ENCODE measurements at regions not wholly inside any gene's neighbourhood (a gene's known extent, or its start where the extent isn't known, plus 50 kb on each side); places are given as distances from the start of the nearest gene placed in this dataset.
"Not testable (repeated sequence)": the region's sequence is repeated elsewhere in the genome, so short reads cannot be mapped to it uniquely, and the experiment has no call there.

DNA sequence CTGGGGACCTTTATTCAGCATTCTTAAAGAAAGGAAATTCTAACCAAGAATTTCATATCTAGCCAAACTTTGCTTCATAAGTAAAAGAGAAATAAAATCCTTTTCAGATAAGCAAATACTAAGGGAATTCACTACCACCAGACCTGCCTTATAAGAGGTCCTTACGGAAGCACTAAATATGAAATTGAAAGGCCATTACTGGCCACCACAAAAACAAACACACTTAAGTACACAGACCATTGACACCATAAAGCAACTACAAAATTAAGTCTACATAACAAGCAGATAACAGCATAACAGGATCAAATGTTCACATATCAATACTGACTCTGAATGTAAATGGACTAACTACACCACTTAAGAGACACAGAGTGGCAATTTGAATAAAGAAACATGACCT is 361.4 kb upstream of the POU5F2 start:
- Histone ChIP-seq H3K4me3 (ENCODE audit: insufficient read depth, low read depth, low read length) (no peak overlapping the region), H3K27me3 (ENCODE audit: control insufficient read depth, insufficient read depth, low read length, poor library complexity, severe bottlenecking) (no peaks in the 10 kb centered on the region), H3K4me1 (ENCODE audit: control insufficient read depth, insufficient read depth, low read length) (no peaks in the 10 kb centered on the region)

DNA sequence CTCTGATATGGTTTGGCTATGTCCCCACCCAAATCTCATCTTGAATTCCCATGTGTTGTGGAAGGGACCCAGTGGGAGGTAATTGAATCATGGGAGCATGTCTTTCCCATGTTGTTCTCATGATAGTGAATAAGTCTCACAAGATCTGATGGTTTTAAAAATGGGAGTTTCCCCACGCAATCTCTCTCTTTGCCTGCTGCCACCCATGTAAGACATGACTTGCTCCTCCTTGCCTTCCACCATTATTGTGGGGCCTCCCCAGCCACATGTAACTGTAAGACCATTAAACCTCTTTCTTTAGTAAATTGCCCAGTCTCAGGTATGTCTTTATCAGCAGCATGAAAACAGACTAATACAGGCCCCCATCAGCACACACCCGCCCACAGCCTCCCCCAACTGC is 356.0 kb upstream of the POU5F2 start:
- not testable (repeated sequence) for H3K4me1 ChIP-seq (ENCODE audit: control insufficient read depth, insufficient read depth, low read length); H3K27ac ChIP-seq (ENCODE audit: insufficient read depth, low read depth, low read length, poor library complexity, severe bottlenecking); H3K27me3 ChIP-seq (ENCODE audit: control insufficient read depth, insufficient read depth, low read length, poor library complexity, severe bottlenecking); H3K9me3 ChIP-seq (ENCODE audit: control insufficient read depth, low read length); H3K36me3 ChIP-seq (ENCODE audit: control insufficient read depth, insufficient read depth, low read length); H3K4me3 ChIP-seq (ENCODE audit: insufficient read depth, low read depth, low read length)
- 87 to 90% methylated on average over 2 of the region's 2 CpGs for WGBS, 2 experiments

More for the DNA sequence above, 361.4 kb upstream of the POU5F2 start:
- 85 to 89% methylated on average over 1 of the region's 1 CpG for WGBS, 2 experiments
- H3K36me3 ChIP-seq (ENCODE audit: control insufficient read depth, insufficient read depth, low read length): no peaks in the 10 kb centered on the region
- H3K9me3 ChIP-seq (ENCODE audit: control insufficient read depth, low read length): no peaks in the 10 kb centered on the region
- no peak overlapping the region for H3K27ac ChIP-seq (ENCODE audit: insufficient read depth, low read depth, low read length, poor library complexity, severe bottlenecking)

DNA sequence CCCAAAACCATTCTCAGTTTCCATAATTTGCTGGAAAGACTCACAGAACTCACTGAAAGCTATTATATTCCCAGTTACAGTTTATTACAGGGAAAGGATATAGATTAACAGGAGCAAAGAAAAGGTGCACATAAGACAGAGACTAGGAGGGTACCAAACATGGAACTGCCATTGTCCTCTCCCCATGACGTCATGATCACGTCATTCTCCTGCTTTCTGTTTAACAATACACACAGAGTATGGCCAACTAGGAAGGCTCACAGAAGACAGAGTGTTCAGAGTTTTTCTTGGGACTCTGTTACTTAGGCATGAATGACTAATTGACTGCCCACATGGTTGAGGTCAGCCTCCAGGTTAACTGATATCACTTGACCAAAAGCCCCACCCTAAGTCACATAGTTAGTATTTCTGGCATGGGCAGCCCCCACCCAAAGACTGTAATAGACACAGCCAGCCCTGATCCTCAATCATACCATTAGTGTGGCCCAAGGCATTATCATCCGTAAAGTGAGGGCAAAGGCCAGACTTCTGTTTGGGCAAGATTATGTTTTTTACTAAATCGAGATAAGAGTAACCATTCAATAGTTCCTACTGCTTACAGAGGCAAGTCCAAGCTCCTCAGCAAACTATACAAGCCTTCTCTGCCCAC is 353.5 kb upstream of the POU5F2 start:
- H3K27ac ChIP-seq (ENCODE audit: insufficient read depth, low read depth, low read length, poor library complexity, severe bottlenecking): no peak overlapping the region
- H3K27me3 ChIP-seq (ENCODE audit: control insufficient read depth, insufficient read depth, low read length, poor library complexity, severe bottlenecking): no peaks in the 10 kb centered on the region
- WGBS, 2 experiments: 95 to 96% methylated on average over 4 of the region's 4 CpGs
- H3K36me3 ChIP-seq (ENCODE audit: control insufficient read depth, insufficient read depth, low read length): no peaks in the 10 kb centered on the region
- H3K4me1 ChIP-seq (ENCODE audit: control insufficient read depth, insufficient read depth, low read length): no peaks in the 10 kb centered on the region
- no peak overlapping the region for H3K4me3 ChIP-seq (ENCODE audit: insufficient read depth, low read depth, low read length)
- H3K9me3 ChIP-seq (ENCODE audit: control insufficient read depth, low read length): no peaks in the 10 kb centered on the region

DNA sequence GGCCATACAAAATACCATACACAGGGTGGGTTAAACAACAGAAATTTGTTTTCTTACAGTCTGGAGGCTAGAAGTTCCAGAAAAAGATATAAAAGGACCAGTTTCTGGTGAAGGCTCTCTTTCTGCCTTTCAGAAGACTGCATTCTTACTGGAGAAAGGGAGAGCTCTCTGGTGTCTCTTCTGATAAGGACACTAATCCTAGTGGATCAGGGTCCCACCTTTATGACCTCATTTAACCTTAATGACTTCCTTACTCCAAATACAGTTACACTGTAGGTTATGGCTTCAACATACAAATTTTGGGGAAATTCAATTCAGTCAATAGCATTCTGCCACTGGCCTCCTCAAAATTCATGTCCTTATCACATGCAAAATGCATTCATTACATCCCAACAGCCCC is 351.9 kb upstream of the POU5F2 start:
- Histone ChIP-seq H3K4me1 (ENCODE audit: control insufficient read depth, insufficient read depth, low read length) (no peaks in the 10 kb centered on the region), H3K4me3 (ENCODE audit: insufficient read depth, low read depth, low read length) (no peak overlapping the region), H3K27me3 (ENCODE audit: control insufficient read depth, insufficient read depth, low read length, poor library complexity, severe bottlenecking) (no peaks in the 10 kb centered on the region), H3K36me3 (ENCODE audit: control insufficient read depth, insufficient read depth, low read length) (no peaks in the 10 kb centered on the region), H3K9me3 (ENCODE audit: control insufficient read depth, low read length) (no peaks in the 10 kb centered on the region), H3K27ac (ENCODE audit: insufficient read depth, low read depth, low read length, poor library complexity, severe bottlenecking) (no peak overlapping the region)

DNA sequence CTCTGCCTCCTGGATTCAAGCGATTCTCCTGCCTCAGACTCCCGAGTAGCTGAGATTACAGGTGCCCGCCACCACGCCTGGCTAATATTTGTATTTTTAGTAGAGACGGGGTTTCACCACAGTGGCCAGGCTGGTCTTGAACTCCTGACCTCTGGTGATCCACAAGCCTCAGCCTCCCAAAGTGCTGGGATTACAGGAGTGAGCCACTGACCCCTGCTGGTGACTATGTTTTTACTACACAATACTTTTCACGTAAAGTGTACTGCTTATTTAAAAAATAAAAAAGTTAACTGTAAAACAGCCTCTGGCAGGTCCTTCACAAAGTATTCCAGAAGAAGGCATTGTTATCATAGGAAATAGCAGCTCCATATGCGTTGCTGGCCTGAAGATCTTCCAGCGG is 345.2 kb upstream of the POU5F2 start:
- H3K27ac ChIP-seq (ENCODE audit: insufficient read depth, low read depth, low read length, poor library complexity, severe bottlenecking); H3K4me3 ChIP-seq (ENCODE audit: insufficient read depth, low read depth, low read length); H3K4me1 ChIP-seq (ENCODE audit: control insufficient read depth, insufficient read depth, low read length); H3K9me3 ChIP-seq (ENCODE audit: control insufficient read depth, low read length); H3K36me3 ChIP-seq (ENCODE audit: control insufficient read depth, insufficient read depth, low read length); H3K27me3 ChIP-seq (ENCODE audit: control insufficient read depth, insufficient read depth, low read length, poor library complexity, severe bottlenecking): not testable (repeated sequence)
- 90 to 92% methylated on average over 7 to 8 of the region's 8 CpGs for WGBS, 2 experiments

DNA sequence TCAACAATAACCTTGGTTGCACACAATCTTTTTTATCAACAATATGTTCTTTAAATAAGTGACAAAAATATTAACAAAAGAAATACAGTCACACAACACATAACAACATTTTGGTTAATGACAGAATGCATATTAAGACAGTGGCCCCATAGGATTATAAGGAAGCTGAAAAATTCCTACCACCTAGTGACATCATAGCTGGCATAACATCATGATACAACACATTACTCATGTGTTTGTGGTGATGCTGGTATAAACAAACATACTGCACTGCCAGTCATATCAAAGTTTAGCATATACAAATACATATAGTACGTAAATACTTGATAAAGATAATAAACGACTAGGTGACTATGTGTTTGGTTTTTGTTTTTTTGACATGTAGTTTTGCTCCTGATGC is 344.8 kb upstream of the POU5F2 start:
- 100% methylated on average over 2 of the region's 2 CpGs for WGBS, 2 experiments

DNA sequence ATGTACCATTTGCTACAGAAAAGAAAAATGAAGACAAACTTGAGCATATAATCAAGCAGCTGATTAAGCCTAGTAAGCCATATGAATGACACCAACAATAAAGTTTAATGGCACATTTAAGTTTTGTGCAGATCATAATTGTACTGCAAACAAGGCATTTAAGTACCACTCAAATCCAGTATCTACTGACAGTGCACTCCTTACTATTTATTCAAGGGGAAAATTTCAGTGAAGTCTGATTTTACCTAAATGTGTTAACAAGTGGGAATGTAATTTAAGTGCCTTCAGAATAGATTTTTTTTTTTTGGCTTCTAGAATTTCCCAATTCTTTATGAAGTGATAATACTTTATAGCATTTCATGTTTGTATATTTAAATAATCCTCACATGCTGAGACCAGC is 341.0 kb upstream of the POU5F2 start:
- Histone ChIP-seq H3K4me3 (ENCODE audit: insufficient read depth, low read depth, low read length) (no peak overlapping the region), H3K27me3 (ENCODE audit: control insufficient read depth, insufficient read depth, low read length, poor library complexity, severe bottlenecking) (no peaks in the 10 kb centered on the region), H3K4me1 (ENCODE audit: control insufficient read depth, insufficient read depth, low read length) (no peaks in the 10 kb centered on the region), H3K36me3 (ENCODE audit: control insufficient read depth, insufficient read depth, low read length) (no peaks in the 10 kb centered on the region), H3K27ac (ENCODE audit: insufficient read depth, low read depth, low read length, poor library complexity, severe bottlenecking) (no peak overlapping the region), H3K9me3 (ENCODE audit: control insufficient read depth, low read length) (no peaks in the 10 kb centered on the region)

More for the DNA sequence above, 344.8 kb upstream of the POU5F2 start:
- H3K4me1 ChIP-seq (ENCODE audit: control insufficient read depth, insufficient read depth, low read length): no peaks in the 10 kb centered on the region
- no peaks in the 10 kb centered on the region for H3K36me3 ChIP-seq (ENCODE audit: control insufficient read depth, insufficient read depth, low read length)
- no peak overlapping the region for H3K27ac ChIP-seq (ENCODE audit: insufficient read depth, low read depth, low read length, poor library complexity, severe bottlenecking)
- no peaks in the 10 kb centered on the region for H3K9me3 ChIP-seq (ENCODE audit: control insufficient read depth, low read length)
- H3K27me3 ChIP-seq (ENCODE audit: control insufficient read depth, insufficient read depth, low read length, poor library complexity, severe bottlenecking): no peaks in the 10 kb centered on the region
- no peak overlapping the region for H3K4me3 ChIP-seq (ENCODE audit: insufficient read depth, low read depth, low read length)

DNA sequence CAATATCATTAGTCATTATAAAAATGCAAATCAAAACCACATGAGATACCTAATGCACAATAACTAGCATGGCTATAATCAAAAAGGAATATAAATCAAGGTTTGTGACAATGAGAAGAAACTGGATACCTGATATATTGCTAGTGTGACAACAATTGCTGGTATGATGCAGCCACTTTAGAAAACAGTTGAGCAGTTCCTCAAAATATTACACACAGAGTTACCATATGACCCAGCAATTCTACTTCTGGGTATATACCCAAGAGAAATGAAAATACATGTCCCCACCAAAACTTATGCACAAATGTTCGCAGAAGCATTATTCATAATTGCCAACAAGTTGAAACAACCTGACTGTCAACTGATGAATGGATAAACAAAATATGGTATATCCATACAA is 339.7 kb upstream of the POU5F2 start:
- 100% methylated on average over 1 of the region's 1 CpG; no CpG with 5 or more reads in 1 of the 2 experiments for WGBS, 2 experiments
- Histone ChIP-seq H3K4me3 (ENCODE audit: insufficient read depth, low read depth, low read length) (no peak overlapping the region), H3K9me3 (ENCODE audit: control insufficient read depth, low read length) (no peaks in the 10 kb centered on the region), H3K4me1 (ENCODE audit: control insufficient read depth, insufficient read depth, low read length) (no peaks in the 10 kb centered on the region), H3K27me3 (ENCODE audit: control insufficient read depth, insufficient read depth, low read length, poor library complexity, severe bottlenecking) (no peaks in the 10 kb centered on the region), H3K27ac (ENCODE audit: insufficient read depth, low read depth, low read length, poor library complexity, severe bottlenecking) (no peak overlapping the region), H3K36me3 (ENCODE audit: control insufficient read depth, insufficient read depth, low read length) (no peaks in the 10 kb centered on the region)

DNA sequence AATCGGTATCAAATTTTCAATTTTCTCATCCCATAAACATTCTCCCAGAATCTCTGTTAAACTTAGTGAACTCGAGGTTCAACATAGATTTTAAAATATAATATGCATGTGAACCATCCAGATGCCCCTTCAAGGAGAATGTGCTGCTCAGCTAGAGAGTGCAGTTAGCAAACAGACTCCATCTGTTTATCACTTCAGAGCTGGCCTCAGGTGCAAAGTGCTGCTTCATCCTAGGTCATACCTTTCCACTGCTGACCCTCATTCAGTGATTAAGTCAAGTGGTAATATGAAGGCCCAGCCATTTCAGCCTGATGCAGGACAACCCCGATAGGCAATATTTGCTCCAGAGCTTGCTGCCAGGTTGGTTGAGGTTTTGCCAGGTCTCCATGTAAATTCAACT is 339.0 kb upstream of the POU5F2 start:
- Histone ChIP-seq H3K27ac (ENCODE audit: insufficient read depth, low read depth, low read length, poor library complexity, severe bottlenecking) (no peak overlapping the region), H3K4me3 (ENCODE audit: insufficient read depth, low read depth, low read length) (no peak overlapping the region), H3K36me3 (ENCODE audit: control insufficient read depth, insufficient read depth, low read length) (no peaks in the 10 kb centered on the region), H3K9me3 (ENCODE audit: control insufficient read depth, low read length) (no peaks in the 10 kb centered on the region), H3K27me3 (ENCODE audit: control insufficient read depth, insufficient read depth, low read length, poor library complexity, severe bottlenecking) (no peaks in the 10 kb centered on the region), H3K4me1 (ENCODE audit: control insufficient read depth, insufficient read depth, low read length) (no peaks in the 10 kb centered on the region)
- WGBS, 2 experiments: 88 to 96% methylated on average over 3 of the region's 3 CpGs

DNA sequence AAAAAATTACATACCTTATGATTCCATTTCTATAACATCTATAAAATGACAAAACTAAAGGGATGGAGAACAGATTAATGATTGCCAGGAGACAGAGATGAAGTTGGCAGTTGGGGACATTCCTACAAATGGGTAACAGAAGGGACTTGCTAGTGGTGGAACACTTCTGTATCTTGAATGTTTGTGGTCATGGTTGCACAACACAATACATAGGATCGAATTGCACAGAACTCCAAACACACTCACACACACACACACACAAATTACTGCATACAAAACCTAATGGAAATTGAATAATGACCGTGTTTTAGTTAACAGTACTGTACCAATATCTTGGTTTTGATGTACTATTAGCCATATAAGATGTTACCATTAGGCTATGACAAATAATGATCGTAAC is 330.7 kb upstream of the POU5F2 start:
- 100% methylated on average over 2 of the region's 3 CpGs for WGBS, 2 experiments
- no peaks in the 10 kb centered on the region for H3K36me3 ChIP-seq (ENCODE audit: control insufficient read depth, insufficient read depth, low read length)
- H3K9me3 ChIP-seq (ENCODE audit: control insufficient read depth, low read length): no peaks in the 10 kb centered on the region
- no peak overlapping the region for H3K4me3 ChIP-seq (ENCODE audit: insufficient read depth, low read depth, low read length)
- no peaks in the 10 kb centered on the region for H3K4me1 ChIP-seq (ENCODE audit: control insufficient read depth, insufficient read depth, low read length)
- no peak overlapping the region for H3K27ac ChIP-seq (ENCODE audit: insufficient read depth, low read depth, low read length, poor library complexity, severe bottlenecking)
- H3K27me3 ChIP-seq (ENCODE audit: control insufficient read depth, insufficient read depth, low read length, poor library complexity, severe bottlenecking): no peaks in the 10 kb centered on the region
